ENCODE measurements at regions not wholly inside any gene's neighbourhood (a gene's known extent, or its start where the extent isn't known, plus 50 kb on each side); places are given as distances from the start of the nearest gene placed in this dataset.

- no peak for TF ChIP-seq CTCF (IDR thresholded peaks at IDR 0.05)
- TF ChIP-seq EP300 (IDR thresholded peaks at IDR 0.05) = no peak
- no peak for TF ChIP-seq POLR2AphosphoS5 (IDR thresholded peaks at IDR 0.05)
- no peak for TF ChIP-seq POLR2A (IDR thresholded peaks at IDR 0.05)
Measured at GRCh38 chr2:193303464-193303863, 1108.7 kb upstream of the TMEFF2 start.

Data from suprapubic skin (tissue), 4 donors.